Kidney (tissue), 13 donors: ENCODE measurements at regions not wholly inside any gene's neighbourhood (a gene's known extent, or its start where the extent isn't known, plus 50 kb on each side); places are given as distances from the start of the nearest gene placed in this dataset.

Source experiments
- DNase-seq, 5 donors: peaks; one replicate each; pipeline ENCODE4 v3.0.0-alpha.2; 2013 to 2020
- FAIRE-seq: peaks from 2 replicates; lab custom pipeline; 2012; peaks lifted over from hg19 to GRCh38; lab: Jason Lieb, UNC
- H3K27ac ChIP-seq, 2 donors: one replicate each; pipeline ENCODE4 v1.7.0; 2013; ENCODE audit warnings: low read depth in 2 of 2, low read length in 2 of 2, inconsistent platforms in 1 of 2
- H3K27me3 ChIP-seq: one replicate; pipeline ENCODE4 v1.7.1; 2013; ENCODE audit warnings: low read length, inconsistent platforms; ENCODE audit not compliant: control insufficient read depth, insufficient read depth
- H3K36me3 ChIP-seq, 3 donors: one replicate each; pipeline versions ENCODE4 v1.7.0 to v1.7.1; 2013; ENCODE audit warnings: low read length in 3 of 3, control low read depth in 1 of 3, inconsistent platforms in 1 of 3; ENCODE audit not compliant: insufficient read depth in 3 of 3, control insufficient read depth in 2 of 3
- H3K4me1 ChIP-seq, 3 donors: one replicate each; pipeline versions ENCODE4 v1.7.0 to v1.7.1; 2013; ENCODE audit warnings: low read length in 3 of 3, inconsistent platforms in 1 of 3, low read depth in 1 of 3; ENCODE audit not compliant: control insufficient read depth in 2 of 3, insufficient read depth in 2 of 3
- H3K4me3 ChIP-seq, 3 donors: one replicate each; pipeline versions ENCODE4 v1.7.0 to v1.8.1; 2013; ENCODE audit warnings: low read length in 3 of 3, control low read depth in 1 of 3, inconsistent platforms in 1 of 3
- H3K9ac ChIP-seq, 3 donors: one replicate each; pipeline versions ENCODE4 v1.7.0 to v1.7.1; 2013; ENCODE audit warnings: low read length in 3 of 3, control low read depth in 1 of 3, inconsistent platforms in 1 of 3
- H3K9me3 ChIP-seq, 3 donors: one replicate each; pipeline versions ENCODE4 v1.7.0 to v1.7.1; 2013; ENCODE audit warnings: low read length in 3 of 3, control low read depth in 1 of 3, inconsistent platforms in 1 of 3; ENCODE audit not compliant: control insufficient read depth in 2 of 3, insufficient read depth in 1 of 3
- CTCF ChIP-seq: IDR thresholded peaks from 3 replicates; pipeline ENCODE4 v1.5.1; 2012; ENCODE audit warnings: mild to moderate bottlenecking, moderate library complexity, borderline replicate concordance; ENCODE audit not compliant: insufficient read depth; ENCODE audit errors: extremely low read depth
- intact Hi-C: fragments of 100-400 bp; cut with DNase I; formaldehyde crosslinking; loops from one replicate; pipeline ENCODE4 v1.11.1; 2022
- donor health status: control.
- donor health status: control.
- donor health status: control.
- donor health status: control.
- donor health status: control.
- donor health status: DM: yes; HTN: yes; CAD: no.
- donor health status: Normal renal cell carcinoma (clear cell type).

DNA sequence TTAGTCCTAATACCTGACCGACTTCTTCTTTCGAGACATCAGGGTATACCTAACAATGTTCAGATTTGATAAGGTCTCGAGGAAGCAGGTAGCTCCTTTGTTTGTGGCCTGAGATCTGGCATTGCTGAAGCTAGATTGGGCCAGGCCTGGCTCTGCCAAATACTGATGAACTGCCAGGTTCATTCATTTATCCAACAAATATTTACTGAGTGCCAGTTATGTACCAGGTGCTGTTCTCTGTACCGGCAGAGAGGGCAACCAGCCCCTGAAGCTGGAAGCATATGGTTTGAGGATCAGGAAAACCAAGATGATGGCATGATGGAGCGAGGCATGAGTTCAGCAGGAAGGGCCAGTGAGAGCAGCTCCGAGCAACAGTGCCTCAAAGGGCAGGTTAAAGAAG is 196.2 kb upstream of the NSMCE3 start:
- Histone ChIP-seq H3K9me3 (no peaks in the 10 kb centered on the region), H3K36me3 (no peaks in the 10 kb centered on the region), H3K27me3 (no peaks in the 10 kb centered on the region), H3K4me3 (no peak overlapping the region), H3K27ac (no peak overlapping the region), H3K9ac (no peak overlapping the region), H3K4me1 (no peaks in the 10 kb centered on the region)
- no peak for FAIRE-seq
- TF ChIP-seq CTCF: no peak
- intact Hi-C loops: no loop called here
- DNase-seq: no peak

DNA sequence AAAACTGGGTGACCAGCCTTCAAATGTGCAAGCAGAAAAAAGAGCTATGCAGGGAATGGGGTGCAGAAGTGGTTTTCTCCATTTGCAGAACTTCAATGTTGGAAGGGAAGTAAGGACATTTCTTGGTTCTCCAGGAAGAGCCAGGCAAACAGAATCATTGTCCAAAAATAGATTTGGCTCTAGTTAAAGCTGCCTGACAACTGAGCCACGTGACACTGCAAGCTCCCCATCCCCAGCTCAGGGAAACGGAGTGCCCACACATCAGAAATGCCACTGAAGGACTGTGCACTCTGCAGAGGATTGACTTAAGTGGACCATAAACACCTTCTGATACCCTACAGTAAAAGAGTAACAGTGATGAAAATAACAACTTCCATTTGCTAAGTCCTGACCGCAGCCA is 195.6 kb upstream of the NSMCE3 start:
- Histone ChIP-seq H3K4me1 (no peaks in the 10 kb centered on the region), H3K27me3 (no peaks in the 10 kb centered on the region), H3K4me3 (no peak overlapping the region), H3K9ac (no peak overlapping the region), H3K27ac (no peak overlapping the region), H3K36me3 (no peaks in the 10 kb centered on the region), H3K9me3 (no peaks in the 10 kb centered on the region)
- DNase-seq (no peak), FAIRE-seq (no peak)
- TF ChIP-seq CTCF: no peak
- intact Hi-C loops: no loop called here

- intact Hi-C loops: no loop called here
- H3K9me3 ChIP-seq: no peaks in the 10 kb centered on the region
- no peak overlapping the region for H3K27ac ChIP-seq
- DNase-seq (no peak), FAIRE-seq (no peak)
- H3K36me3 ChIP-seq: no peaks in the 10 kb centered on the region
- H3K27me3 ChIP-seq: no peaks in the 10 kb centered on the region
- TF ChIP-seq CTCF: no peak
- no peaks in the 10 kb centered on the region for H3K4me1 ChIP-seq
- no peak overlapping the region for H3K9ac ChIP-seq
- no peak overlapping the region for H3K4me3 ChIP-seq
Measured at GRCh38 chr15:29461877-29462276, 192.3 kb upstream of the NSMCE3 start.

DNA sequence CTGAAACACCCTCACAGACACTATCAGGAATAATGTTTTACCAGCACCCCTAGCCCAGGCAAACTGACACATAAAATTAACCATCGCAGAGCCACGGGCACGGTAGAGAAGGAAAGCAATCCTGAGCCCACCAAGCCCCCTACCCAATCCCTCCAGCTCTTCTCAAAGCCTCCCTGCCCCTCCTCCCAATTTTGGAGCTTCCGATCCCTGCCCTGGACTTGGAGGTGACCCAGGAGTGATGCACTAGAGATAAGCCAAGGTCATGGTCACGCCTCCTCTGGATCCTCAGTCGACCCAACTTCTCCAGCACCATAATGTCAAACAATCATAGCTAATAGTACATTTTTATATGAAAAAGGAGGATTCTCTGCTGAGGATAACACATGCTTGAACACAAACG is 188.7 kb upstream of the NSMCE3 start:
- DNase-seq (no peak), FAIRE-seq (no peak)
- intact Hi-C loops: no loop called here
- no peaks in the 10 kb centered on the region for H3K27me3 ChIP-seq
- H3K4me1 ChIP-seq: no peaks in the 10 kb centered on the region
- H3K9ac ChIP-seq: no peak overlapping the region
- H3K4me3 ChIP-seq: no peak overlapping the region
- TF ChIP-seq CTCF: no peak
- no peaks in the 10 kb centered on the region for H3K36me3 ChIP-seq
- no peak overlapping the region for H3K27ac ChIP-seq
- H3K9me3 ChIP-seq: no peaks in the 10 kb centered on the region
